Neuronal stem cell (in vitro differentiated cells): ENCODE measurements at regions not wholly inside any gene's neighbourhood (a gene's known extent, or its start where the extent isn't known, plus 50 kb on each side); places are given as distances from the start of the nearest gene placed in this dataset.

Experiments used
- DNase-seq: peaks from one replicate; pipeline ENCODE4 v3.0.0-alpha.2; 2013; ENCODE audit warnings: low spot score
- H2AFZ ChIP-seq: one replicate; pipeline ENCODE4 v1.6.1; 2013; ENCODE audit warnings: mild to moderate bottlenecking, low read length, inconsistent platforms
- H2AK5ac ChIP-seq: 2 replicates; pipeline ENCODE4 v1.6.1; 2013; ENCODE audit warnings: low read depth, mild to moderate bottlenecking, inconsistent platforms, low read length, moderate library complexity, mixed read lengths
- H2BK120ac ChIP-seq: 2 replicates; pipeline ENCODE4 v1.6.1; 2013; ENCODE audit warnings: low read depth, mild to moderate bottlenecking, inconsistent platforms, low read length, moderate library complexity, mixed read lengths
- H2BK12ac ChIP-seq: one replicate; pipeline ENCODE4 v1.6.1; 2013; ENCODE audit warnings: low read length, inconsistent platforms
- H2BK15ac ChIP-seq: 2 replicates; pipeline ENCODE4 v1.6.1; 2013; ENCODE audit warnings: mild to moderate bottlenecking, low read length, inconsistent platforms, mixed read lengths
- H2BK5ac ChIP-seq: one replicate; pipeline ENCODE4 v1.6.1; 2013; ENCODE audit warnings: inconsistent platforms, mild to moderate bottlenecking, low read length, moderate library complexity
- H3K14ac ChIP-seq: one replicate; pipeline ENCODE4 v1.6.1; 2013; ENCODE audit warnings: low read length, inconsistent platforms
- H3K18ac ChIP-seq: 2 replicates; pipeline ENCODE4 v1.6.1; 2013; ENCODE audit warnings: low read length, inconsistent platforms
- H3K23ac ChIP-seq: 2 replicates; pipeline ENCODE4 v1.6.1; 2013; ENCODE audit warnings: low read depth, mild to moderate bottlenecking, mixed read lengths, low read length, inconsistent platforms; ENCODE audit not compliant: poor library complexity
- H3K27ac ChIP-seq: replicated peaks from 3 replicates; pipeline ENCODE4 v1.5.1; 2013; ENCODE audit warnings: low read length, inconsistent platforms
- H3K27me3 ChIP-seq, 3 experiments: 2 replicates each; pipeline ENCODE4 v1.6.1; 2013; ENCODE audit warnings: low read length in 3 of 3, mild to moderate bottlenecking in 2 of 3, inconsistent platforms in 1 of 3, low read depth in 1 of 3, mixed read lengths in 1 of 3, moderate library complexity in 1 of 3; ENCODE audit not compliant: control insufficient read depth in 3 of 3, insufficient read depth in 3 of 3
- H3K36me3 ChIP-seq, 2 donors: replicated peaks in 1 of 2; 2 replicates each; pipeline ENCODE4 v1.6.1; 2013; ENCODE audit warnings: low read length in 2 of 2; ENCODE audit not compliant: control insufficient read depth in 2 of 2, insufficient read depth in 2 of 2
- H3K4ac ChIP-seq: 2 replicates; pipeline ENCODE4 v1.6.1; 2013; ENCODE audit warnings: inconsistent platforms, mild to moderate bottlenecking, low read length, moderate library complexity
- H3K4me1 ChIP-seq, 2 donors: 1 replicate in 1 of 2; 2 replicates in 1 of 2; pipeline ENCODE4 v1.6.1; 2013; ENCODE audit warnings: low read length in 2 of 2, low read depth in 1 of 2; ENCODE audit not compliant: control insufficient read depth in 2 of 2, insufficient read depth in 1 of 2
- H3K4me2 ChIP-seq: one replicate; pipeline ENCODE4 v1.6.1; 2013; ENCODE audit warnings: mild to moderate bottlenecking, low read length, inconsistent platforms; ENCODE audit not compliant: insufficient read depth, poor library complexity, severe bottlenecking
- H3K4me3 ChIP-seq, 2 donors: 2 replicates each; pipeline ENCODE4 v1.5.1; 2013; ENCODE audit warnings: low read length in 2 of 2, mild to moderate bottlenecking in 2 of 2, inconsistent platforms in 1 of 2, moderate library complexity in 1 of 2
- H3K79me1 ChIP-seq: one replicate; pipeline ENCODE4 v1.6.1; 2013; ENCODE audit warnings: low read depth, mild to moderate bottlenecking, inconsistent platforms, low read length, moderate library complexity
- H3K9ac ChIP-seq: one replicate; pipeline ENCODE4 v1.6.1; 2013; ENCODE audit warnings: mild to moderate bottlenecking, low read depth, low read length, inconsistent platforms; ENCODE audit not compliant: poor library complexity
- H3K9me3 ChIP-seq, 2 donors: replicated peaks in 1 of 2; 2 replicates each; pipeline versions ENCODE3 to v1.6.1; 2013; ENCODE audit warnings: low read length in 2 of 2, mild to moderate bottlenecking in 2 of 2, inconsistent platforms in 1 of 2, low read depth in 1 of 2, mixed read lengths in 1 of 2, moderate library complexity in 1 of 2; ENCODE audit not compliant: control insufficient read depth in 2 of 2, insufficient read depth in 1 of 2
- H4K8ac ChIP-seq: one replicate; pipeline ENCODE4 v1.6.1; 2013; ENCODE audit warnings: low read depth, mild to moderate bottlenecking, inconsistent platforms, low read length, moderate library complexity
- H4K91ac ChIP-seq: one replicate; pipeline ENCODE4 v1.6.1; 2013; ENCODE audit warnings: low read length, low read depth, mild to moderate bottlenecking, inconsistent platforms; ENCODE audit not compliant: poor library complexity
- WGBS, 2 donors: extraction: QIAGEN DNeasy Blood & Tissue Kit; methylation state at CpG; one replicate each; pipeline ENCODE4 v1.1.7; 2013; ENCODE audit warnings: missing lambda C conversion rate in 2 of 2, mixed read lengths in 1 of 2; ENCODE audit not compliant: insufficient read length in 2 of 2, insufficient replicate concordance in 1 of 2; ENCODE audit errors: extremely low coverage in 2 of 2; 5-methylcytosine and 5-hydroxymethylcytosine counted together

GRCh38 chr2:19036091-19036490 lies 322.3 kb downstream of the OSR1 start:
- no peaks in the 10 kb centered on the region for H3K4me1 ChIP-seq
- H2AFZ ChIP-seq, result no peak overlapping the region
- no peak overlapping the region for H4K91ac ChIP-seq
- no peaks in the 10 kb centered on the region for H3K27me3 ChIP-seq
- no peaks in the 10 kb centered on the region for H3K79me1 ChIP-seq
- H2AK5ac ChIP-seq, result no peak overlapping the region
- no peak overlapping the region for H3K4me3 ChIP-seq
- no peak overlapping the region for H3K14ac ChIP-seq
- no peak overlapping the region for H3K18ac ChIP-seq
- H2BK120ac ChIP-seq, result no peak overlapping the region
- H2BK12ac ChIP-seq, result no peak overlapping the region
- H3K4ac ChIP-seq, result no peak overlapping the region
- H3K9me3 ChIP-seq, result no peaks in the 10 kb centered on the region
- H3K4me2 ChIP-seq, result no peak overlapping the region
- no peak for DNase-seq
- no peak overlapping the region for H3K23ac ChIP-seq
- H2BK5ac ChIP-seq, result no peak overlapping the region
- no peak overlapping the region for H2BK15ac ChIP-seq
- H3K27ac ChIP-seq, result no peak overlapping the region
- no peak overlapping the region for H3K9ac ChIP-seq
- H3K36me3 ChIP-seq, result no peaks in the 10 kb centered on the region
- no peak overlapping the region for H4K8ac ChIP-seq

GRCh38 chr2:19035238-19035637 lies 323.2 kb downstream of the OSR1 start:
- no peak overlapping the region for H4K91ac ChIP-seq
- H2AFZ ChIP-seq, result no peak overlapping the region
- H3K36me3 ChIP-seq, result no peaks in the 10 kb centered on the region
- no peaks in the 10 kb centered on the region for H3K4me1 ChIP-seq
- no peak overlapping the region for H3K23ac ChIP-seq
- no peak overlapping the region for H3K14ac ChIP-seq
- no peak for DNase-seq
- no peaks in the 10 kb centered on the region for H3K27me3 ChIP-seq
- H3K9me3 ChIP-seq, result no peaks in the 10 kb centered on the region
- no CpG with 5 or more reads among the region's 3 CpGs for WGBS, 2 donors
- H2BK12ac ChIP-seq, result no peak overlapping the region
- no peak overlapping the region for H2BK120ac ChIP-seq
- H3K79me1 ChIP-seq, result no peaks in the 10 kb centered on the region
- no peak overlapping the region for H2BK15ac ChIP-seq
- H2AK5ac ChIP-seq, result no peak overlapping the region
- no peak overlapping the region for H3K4me2 ChIP-seq
- no peak overlapping the region for H3K27ac ChIP-seq
- H2BK5ac ChIP-seq, result no peak overlapping the region
- H3K18ac ChIP-seq, result no peak overlapping the region
- no peak overlapping the region for H3K4me3 ChIP-seq
- H4K8ac ChIP-seq, result no peak overlapping the region
- H3K9ac ChIP-seq, result no peak overlapping the region
- H3K4ac ChIP-seq, result no peak overlapping the region

GRCh38 chr2:19033240-19033639 lies 325.2 kb downstream of the OSR1 start:
- no peak overlapping the region for H3K4me2 ChIP-seq

GRCh38 chr2:19031642-19032041 lies 326.8 kb downstream of the OSR1 start:
- no peak overlapping the region for H3K4me3 ChIP-seq
- H3K27ac ChIP-seq, result no peak overlapping the region
- H3K79me1 ChIP-seq, result no peaks in the 10 kb centered on the region
- H2BK5ac ChIP-seq, result no peak overlapping the region
- DNase-seq, result no peak
- no peak overlapping the region for H2BK120ac ChIP-seq
- no CpG with 5 or more reads among the region's 1 CpG for WGBS, 2 donors
- H3K36me3 ChIP-seq, result no peaks in the 10 kb centered on the region
- no peak overlapping the region for H2BK12ac ChIP-seq
- no peaks in the 10 kb centered on the region for H3K9me3 ChIP-seq
- peaks cover 5 to 6% of the 10 kb centered on the region in 2 donors for H3K4me1 ChIP-seq
- no peak overlapping the region for H2AFZ ChIP-seq
- H3K4me2 ChIP-seq, result no peak overlapping the region
- H3K9ac ChIP-seq, result no peak overlapping the region
- no peak overlapping the region for H2BK15ac ChIP-seq
- H4K91ac ChIP-seq, result no peak overlapping the region
- H2AK5ac ChIP-seq, result no peak overlapping the region
- H3K18ac ChIP-seq, result no peak overlapping the region
- H3K14ac ChIP-seq, result no peak overlapping the region
- H4K8ac ChIP-seq, result no peak overlapping the region
- H3K27me3 ChIP-seq, result no peaks in the 10 kb centered on the region
- no peak overlapping the region for H3K23ac ChIP-seq
- H3K4ac ChIP-seq, result no peak overlapping the region

More at GRCh38 chr2:19033240-19033639, 325.2 kb downstream of the OSR1 start:
- no peaks in the 10 kb centered on the region for H3K27me3 ChIP-seq
- H3K14ac ChIP-seq, result no peak overlapping the region
- no peak overlapping the region for H2BK5ac ChIP-seq
- no peak overlapping the region for H3K27ac ChIP-seq
- H4K8ac ChIP-seq, result no peak overlapping the region
- no peaks in the 10 kb centered on the region for H3K79me1 ChIP-seq
- no CpG with 5 or more reads among the region's 3 CpGs for WGBS, 2 donors
- no peak overlapping the region for H3K4me3 ChIP-seq
- no peak overlapping the region for H3K18ac ChIP-seq
- H3K36me3 ChIP-seq, result no peaks in the 10 kb centered on the region
- no peak overlapping the region for H3K4ac ChIP-seq
- no peak overlapping the region for H3K23ac ChIP-seq
- no peak overlapping the region for H2BK120ac ChIP-seq
- H2BK12ac ChIP-seq, result no peak overlapping the region
- no peak for DNase-seq
- H2BK15ac ChIP-seq, result no peak overlapping the region
- H3K9me3 ChIP-seq, result no peaks in the 10 kb centered on the region
- H2AK5ac ChIP-seq, result no peak overlapping the region
- H3K9ac ChIP-seq, result no peak overlapping the region
- H3K4me1 ChIP-seq, result peaks cover 5 to 6% of the 10 kb centered on the region in 2 donors
- H4K91ac ChIP-seq, result no peak overlapping the region
- no peak overlapping the region for H2AFZ ChIP-seq
